IPS DF 4.7 (cell line): ENCODE measurements at regions not wholly inside any gene's neighbourhood (a gene's known extent, or its start where the extent isn't known, plus 50 kb on each side); places are given as distances from the start of the nearest gene placed in this dataset.

ENCODE experiments used
- DNase-seq: peaks from one replicate; pipeline ENCODE4 v3.0.0-alpha.2; 2013; ENCODE audit warnings: low spot score; ENCODE audit errors: extremely low read depth

GRCh38 chr18:52275817-52276216 lies 64.2 kb upstream of the DCC start:
- no peak for DNase-seq

- no peak for DNase-seq
Measured at GRCh38 chr18:52277785-52278184, 62.2 kb upstream of the DCC start.

- DNase-seq = no peak
Measured at GRCh38 chr18:52278191-52278590, 61.8 kb upstream of the DCC start.

- DNase-seq = no peak
Measured at GRCh38 chr18:52280702-52281101, 59.3 kb upstream of the DCC start.

GRCh38 chr18:52283927-52284326 lies 56.1 kb upstream of the DCC start:
- no peak for DNase-seq

GRCh38 chr18:52286675-52287074 lies 53.3 kb upstream of the DCC start:
- no peak for DNase-seq

- no peak for DNase-seq
Measured at GRCh38 chr18:52287151-52287550, 52.8 kb upstream of the DCC start.

GRCh38 chr18:52288403-52289004 lies 51.5 kb upstream of the DCC start:
- DNase-seq = no peak

GRCh38 chr18:52289392-52289791 lies 50.6 kb upstream of the DCC start:
- no peak for DNase-seq
